Activated naive CD8-positive, alpha-beta T cell treated with anti-CD3 and anti-CD28 coated beads, Interleukin-2, amount 50 U/mL, for 24 hours (primary cell): ENCODE measurements at regions not wholly inside any gene's neighbourhood (a gene's known extent, or its start where the extent isn't known, plus 50 kb on each side); places are given as distances from the start of the nearest gene placed in this dataset.

Source experiments
- ATAC-seq: fragments of 150-1000 bp; cut with Tn5 transposase; one replicate; pipeline ENCODE4 v1.10.0; 2021
- DNase-seq: peaks from one replicate; pipeline ENCODE4 v3.0.0; 2021
- H3K27ac Mint-ChIP-seq: one replicate; pipeline ENCODE4 v1.8.0; 2021; ENCODE audit warnings: mild to moderate bottlenecking, mixed read lengths
- H3K27me3 Mint-ChIP-seq: one replicate; pipeline ENCODE4 v1.8.0; 2021; ENCODE audit warnings: mixed read lengths
- H3K36me3 Mint-ChIP-seq: one replicate; pipeline ENCODE4 v1.8.0; 2021; ENCODE audit warnings: low read depth, mixed read lengths
- H3K4me1 Mint-ChIP-seq: one replicate; pipeline ENCODE4 v1.8.0; 2021; ENCODE audit warnings: mixed read lengths
- H3K4me3 Mint-ChIP-seq: one replicate; pipeline ENCODE4 v1.8.0; 2021; ENCODE audit warnings: mild to moderate bottlenecking, moderate library complexity, mixed read lengths
- H3K9me3 Mint-ChIP-seq: one replicate; pipeline ENCODE4 v1.8.0; 2021; ENCODE audit warnings: mixed read lengths

DNA sequence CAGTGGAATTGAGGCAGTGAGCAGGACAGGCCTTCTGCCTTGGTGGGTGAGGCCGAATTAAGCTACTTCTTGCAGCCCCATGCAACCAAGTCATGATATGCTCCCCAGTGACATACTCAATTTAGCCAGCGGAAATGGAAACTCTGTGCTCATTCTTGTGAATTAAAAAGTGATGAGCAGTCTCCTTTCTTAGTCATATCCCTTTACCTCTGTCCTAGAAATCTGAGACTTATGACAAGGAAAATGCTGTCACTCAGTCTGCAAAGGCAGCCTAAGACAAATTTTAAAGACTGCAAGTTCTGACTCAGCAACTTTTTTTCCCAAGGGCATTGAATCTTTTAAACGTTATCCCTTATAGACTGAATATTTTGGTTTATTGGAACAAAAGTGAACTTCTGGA is 218.2 kb downstream of the SH3BP4 start:
- no peak overlapping the region for H3K4me3 Mint-ChIP-seq
- H3K36me3 Mint-ChIP-seq = no peaks in the 10 kb centered on the region
- H3K27me3 Mint-ChIP-seq = peaks cover 8% of the 10 kb centered on the region
- ATAC-seq (no peak), DNase-seq (no peak)
- H3K4me1 Mint-ChIP-seq = no peaks in the 10 kb centered on the region
- no peak overlapping the region for H3K27ac Mint-ChIP-seq
- H3K9me3 Mint-ChIP-seq = peaks cover 4% of the 10 kb centered on the region

DNA sequence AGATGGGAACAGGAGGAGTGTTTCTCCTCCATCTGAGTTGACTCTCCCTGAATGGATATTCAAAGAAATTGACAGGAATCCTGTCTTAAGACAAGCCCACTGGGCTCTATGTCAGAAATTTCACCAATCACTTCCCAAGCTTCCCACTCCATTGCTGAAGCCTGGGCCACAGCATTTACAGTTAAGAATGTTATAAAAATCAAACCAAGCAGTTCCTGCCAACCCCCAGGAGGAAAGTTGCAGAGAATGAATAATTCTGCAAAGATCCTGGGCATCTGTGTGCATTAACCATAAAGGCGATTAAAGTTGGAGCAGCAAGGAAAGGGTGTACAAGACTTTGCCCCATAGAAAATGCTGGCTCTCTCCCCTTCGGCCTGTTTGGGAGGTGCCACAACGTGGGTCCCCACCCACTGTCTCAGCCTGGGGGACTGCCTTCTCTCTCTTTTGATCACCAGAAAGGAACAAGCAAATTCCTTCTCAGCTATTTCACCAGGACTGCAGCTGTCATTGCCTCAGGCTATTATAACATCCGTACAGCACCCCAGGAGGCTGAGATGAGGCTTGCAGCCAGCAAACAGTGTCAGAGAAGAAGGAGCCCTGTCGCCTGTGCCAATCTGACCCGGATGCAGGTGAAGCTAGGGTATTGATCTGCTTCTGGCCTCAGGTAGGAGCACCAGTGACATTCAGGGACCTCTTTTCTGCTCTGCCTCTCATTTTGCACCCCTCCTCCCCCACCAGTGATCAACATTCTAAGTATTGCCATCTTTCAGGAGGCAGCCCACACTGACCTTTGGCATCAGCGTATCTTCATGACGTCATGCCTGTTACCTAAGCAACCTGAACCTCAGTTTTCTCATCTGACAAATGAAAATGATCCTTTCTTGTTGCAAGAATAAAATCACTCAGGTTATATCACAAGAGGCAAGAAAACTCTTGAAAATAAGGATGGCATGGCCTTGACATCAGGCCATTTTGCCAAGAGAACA is 219.0 kb downstream of the SH3BP4 start:
- no peaks in the 10 kb centered on the region for H3K4me1 Mint-ChIP-seq
- H3K27ac Mint-ChIP-seq = no peak overlapping the region

DNA sequence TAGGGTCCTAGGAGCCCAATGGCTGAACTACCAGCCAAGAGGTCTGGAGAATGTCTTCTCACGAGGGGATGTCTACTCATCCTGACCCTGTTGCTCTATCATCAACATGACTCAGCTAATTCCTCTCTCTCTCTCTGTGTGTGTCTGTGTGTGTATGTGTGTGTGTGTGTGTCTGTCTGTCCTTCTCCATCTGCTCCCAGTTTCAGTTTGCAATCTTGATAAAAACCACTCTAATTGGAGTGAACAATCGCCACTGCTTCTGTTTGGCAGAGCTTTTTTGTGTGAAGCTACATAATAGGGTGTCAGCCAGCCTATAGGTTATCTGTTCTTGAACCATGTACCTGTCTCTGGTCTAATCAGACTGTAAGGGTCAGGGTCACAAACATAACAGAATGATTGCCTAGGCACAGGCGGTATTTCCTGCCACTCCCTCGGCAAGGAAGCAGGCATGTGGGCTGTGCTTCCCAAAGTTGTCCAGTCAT is 219.8 kb downstream of the SH3BP4 start:
- no peak overlapping the region for H3K4me3 Mint-ChIP-seq
- H3K36me3 Mint-ChIP-seq = no peaks in the 10 kb centered on the region
- peaks cover 4% of the 10 kb centered on the region for H3K9me3 Mint-ChIP-seq
- no peaks in the 10 kb centered on the region for H3K4me1 Mint-ChIP-seq
- DNase-seq (no peak), ATAC-seq (no peak)
- no peak overlapping the region for H3K27ac Mint-ChIP-seq
- H3K27me3 Mint-ChIP-seq = peaks cover 10% of the 10 kb centered on the region

More for the DNA sequence above, 219.0 kb downstream of the SH3BP4 start:
- Mint-ChIP-seq H3K27me3 (peaks cover 9% of the 10 kb centered on the region), H3K9me3 (peaks cover 4% of the 10 kb centered on the region), H3K4me3 (no peak overlapping the region), H3K36me3 (no peaks in the 10 kb centered on the region)
- ATAC-seq (no peak), DNase-seq (no peak)

DNA sequence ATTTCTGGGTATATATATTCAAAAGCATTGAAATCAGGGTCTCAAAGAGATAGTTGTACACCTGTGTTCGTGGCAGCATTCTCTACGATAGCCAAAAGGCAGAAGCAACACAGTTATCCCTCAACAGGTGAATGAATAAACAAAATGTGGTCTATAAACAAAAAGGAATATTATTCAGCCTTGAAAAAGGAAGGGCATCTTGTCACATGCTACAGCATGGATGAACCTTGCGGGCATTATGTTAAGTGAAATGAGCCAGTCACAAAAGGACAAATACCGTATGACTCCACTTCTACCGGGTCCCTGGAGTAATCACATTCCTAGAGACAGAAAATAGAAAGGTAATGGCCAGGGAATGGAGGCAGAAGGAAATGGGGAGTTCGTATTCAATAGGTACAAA is 228.8 kb downstream of the SH3BP4 start:
- H3K9me3 Mint-ChIP-seq = peaks cover 5% of the 10 kb centered on the region
- H3K36me3 Mint-ChIP-seq = no peaks in the 10 kb centered on the region
- H3K4me1 Mint-ChIP-seq = no peaks in the 10 kb centered on the region
- no peak overlapping the region for H3K27ac Mint-ChIP-seq
- no peak for DNase-seq
- no peak overlapping the region for H3K4me3 Mint-ChIP-seq
- no peak for ATAC-seq
- peaks cover 15% of the 10 kb centered on the region for H3K27me3 Mint-ChIP-seq

DNA sequence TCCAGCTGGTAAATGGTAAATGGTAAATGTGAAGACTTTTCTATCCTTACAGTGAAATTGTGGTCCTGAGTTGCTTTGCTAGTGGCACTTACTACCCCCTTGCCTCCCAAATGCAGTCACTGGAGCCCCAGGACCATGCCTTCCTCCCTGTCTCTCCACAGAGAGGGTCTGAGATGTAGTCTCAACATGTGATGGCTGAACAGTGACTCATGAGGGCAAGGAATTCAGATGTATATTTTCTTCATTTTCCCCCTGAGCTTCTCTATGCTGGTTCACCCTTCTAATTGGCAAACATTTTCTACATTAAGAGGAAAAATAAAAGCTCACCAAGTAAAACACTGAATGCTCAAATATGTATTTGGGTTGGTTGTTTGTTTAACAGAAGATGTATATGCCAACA is 232.0 kb downstream of the SH3BP4 start:
- no peaks in the 10 kb centered on the region for H3K4me1 Mint-ChIP-seq
- H3K9me3 Mint-ChIP-seq = peaks cover 5% of the 10 kb centered on the region
- H3K36me3 Mint-ChIP-seq = no peaks in the 10 kb centered on the region
- peaks cover 12% of the 10 kb centered on the region for H3K27me3 Mint-ChIP-seq
- no peak overlapping the region for H3K4me3 Mint-ChIP-seq
- ATAC-seq = no peak
- DNase-seq = no peak
- H3K27ac Mint-ChIP-seq = no peak overlapping the region

DNA sequence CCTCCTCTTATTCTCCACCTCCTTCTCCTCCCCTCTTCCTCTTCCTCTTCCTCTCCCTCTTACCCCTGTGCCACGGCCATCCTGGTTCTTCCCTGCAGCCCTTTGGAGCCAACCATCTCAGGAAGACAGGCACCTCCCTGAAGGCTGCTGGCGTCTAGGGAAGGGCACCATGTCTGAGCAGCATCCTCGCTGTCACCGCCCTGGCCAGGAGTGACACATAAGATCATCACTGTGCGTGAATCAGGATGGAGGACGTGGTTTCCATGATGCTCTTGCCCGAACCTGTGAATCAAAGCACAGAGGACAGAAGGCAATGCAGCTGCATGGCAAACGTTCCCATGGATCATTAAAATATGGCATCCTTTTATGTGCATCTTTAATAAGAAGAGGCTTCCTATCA is 236.0 kb downstream of the SH3BP4 start:
- no peak for ATAC-seq
- no peaks in the 10 kb centered on the region for H3K4me1 Mint-ChIP-seq
- no peaks in the 10 kb centered on the region for H3K9me3 Mint-ChIP-seq
- DNase-seq = no peak
- no peaks in the 10 kb centered on the region for H3K36me3 Mint-ChIP-seq
- H3K4me3 Mint-ChIP-seq = no peak overlapping the region
- peaks cover 8% of the 10 kb centered on the region for H3K27me3 Mint-ChIP-seq
- no peak overlapping the region for H3K27ac Mint-ChIP-seq

DNA sequence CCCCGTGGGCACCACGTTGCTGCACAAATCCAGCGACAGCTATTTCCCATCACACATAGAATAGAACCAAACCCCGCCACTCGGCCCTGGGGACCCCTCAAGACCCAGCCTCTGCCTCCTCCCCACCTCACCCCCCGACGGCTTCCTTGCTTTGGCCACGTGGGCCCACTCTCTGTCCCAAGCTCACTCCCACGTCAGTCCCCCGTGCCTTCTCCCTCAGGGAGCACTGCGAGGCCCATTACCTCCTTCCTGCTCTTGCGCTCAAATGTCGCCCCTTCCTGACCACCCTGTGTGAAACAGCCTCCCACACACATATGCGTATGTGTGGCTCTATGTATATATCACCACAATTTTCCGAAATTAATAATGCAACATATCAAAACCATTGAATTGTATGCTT is 239.7 kb downstream of the SH3BP4 start:
- Mint-ChIP-seq H3K4me1 (no peaks in the 10 kb centered on the region), H3K9me3 (no peaks in the 10 kb centered on the region), H3K27ac (no peak overlapping the region), H3K27me3 (peaks cover 8% of the 10 kb centered on the region), H3K36me3 (no peaks in the 10 kb centered on the region), H3K4me3 (no peak overlapping the region)
- DNase-seq (no peak), ATAC-seq (no peak)

DNA sequence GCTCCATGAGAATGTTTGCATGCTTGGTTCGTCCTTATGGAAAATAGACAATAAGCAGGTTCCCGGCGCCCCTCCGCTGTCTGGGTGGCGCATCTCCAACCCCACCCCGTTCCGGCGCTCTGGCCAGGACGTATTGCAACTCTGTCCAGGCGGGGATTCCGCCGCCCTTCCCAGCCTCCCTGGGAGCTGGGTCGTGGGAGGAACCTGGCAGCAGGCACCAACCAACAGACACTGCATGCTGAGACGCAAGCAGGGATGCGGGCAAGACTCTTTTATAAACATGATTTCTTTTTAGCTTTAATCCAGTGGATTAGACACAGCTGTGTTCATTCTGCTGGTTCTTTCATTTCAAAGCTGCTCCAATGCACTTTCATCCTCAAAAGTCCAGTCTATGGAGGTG is 240.2 kb downstream of the SH3BP4 start:
- H3K4me1 Mint-ChIP-seq = no peaks in the 10 kb centered on the region
- DNase-seq (no peak), ATAC-seq (no peak)
- peaks cover 8% of the 10 kb centered on the region for H3K27me3 Mint-ChIP-seq
- no peak overlapping the region for H3K4me3 Mint-ChIP-seq
- no peaks in the 10 kb centered on the region for H3K36me3 Mint-ChIP-seq
- no peaks in the 10 kb centered on the region for H3K9me3 Mint-ChIP-seq
- H3K27ac Mint-ChIP-seq = no peak overlapping the region

DNA sequence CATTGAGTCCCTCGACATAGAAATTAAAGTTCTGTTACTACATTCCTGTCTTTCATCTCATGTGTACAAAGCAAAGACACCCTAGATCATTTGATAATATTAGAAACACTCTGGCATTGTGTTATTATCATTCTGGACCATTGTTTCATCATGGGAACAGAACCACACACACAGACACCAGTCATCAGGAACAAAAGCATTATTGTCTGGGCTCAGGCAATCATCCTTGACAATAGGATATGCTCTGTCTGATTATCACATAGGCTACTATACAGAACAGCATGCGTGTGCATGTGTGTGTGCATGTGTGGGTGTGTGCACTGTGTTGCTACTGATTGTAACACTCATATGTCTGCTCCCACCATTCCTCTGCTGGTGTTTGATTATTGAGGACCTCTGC is 242.5 kb downstream of the SH3BP4 start:
- H3K27me3 Mint-ChIP-seq = peaks cover 11% of the 10 kb centered on the region
- no peaks in the 10 kb centered on the region for H3K9me3 Mint-ChIP-seq
- H3K4me1 Mint-ChIP-seq = no peaks in the 10 kb centered on the region
- DNase-seq (no peak), ATAC-seq (no peak)
- no peak overlapping the region for H3K4me3 Mint-ChIP-seq
- H3K36me3 Mint-ChIP-seq = no peaks in the 10 kb centered on the region
- H3K27ac Mint-ChIP-seq = no peak overlapping the region

DNA sequence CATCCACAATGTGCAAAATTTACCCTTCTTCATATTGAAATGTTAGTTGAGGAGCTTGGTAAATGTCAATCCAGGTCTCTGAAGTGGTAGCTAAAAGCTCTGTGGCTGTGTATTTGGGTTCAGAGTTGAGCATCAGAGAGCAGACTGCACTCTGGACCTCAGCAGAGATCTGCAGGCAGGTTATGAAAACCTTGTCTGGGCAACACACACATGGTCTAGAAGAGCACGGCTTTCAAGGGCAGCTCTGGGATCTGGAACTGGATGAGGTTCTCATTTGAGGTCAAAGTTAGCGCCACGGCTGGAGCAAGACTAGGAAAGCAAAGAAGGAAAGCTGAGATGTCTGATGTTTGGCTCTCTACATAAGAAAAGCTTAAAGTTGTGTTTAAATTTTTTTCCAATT is 243.0 kb downstream of the SH3BP4 start:
- H3K4me1 Mint-ChIP-seq = no peaks in the 10 kb centered on the region
- H3K27ac Mint-ChIP-seq = no peak overlapping the region
- H3K4me3 Mint-ChIP-seq = no peak overlapping the region
- no peak for DNase-seq
- peaks cover 11% of the 10 kb centered on the region for H3K27me3 Mint-ChIP-seq
- H3K36me3 Mint-ChIP-seq = no peaks in the 10 kb centered on the region
- no peaks in the 10 kb centered on the region for H3K9me3 Mint-ChIP-seq
- ATAC-seq = no peak

DNA sequence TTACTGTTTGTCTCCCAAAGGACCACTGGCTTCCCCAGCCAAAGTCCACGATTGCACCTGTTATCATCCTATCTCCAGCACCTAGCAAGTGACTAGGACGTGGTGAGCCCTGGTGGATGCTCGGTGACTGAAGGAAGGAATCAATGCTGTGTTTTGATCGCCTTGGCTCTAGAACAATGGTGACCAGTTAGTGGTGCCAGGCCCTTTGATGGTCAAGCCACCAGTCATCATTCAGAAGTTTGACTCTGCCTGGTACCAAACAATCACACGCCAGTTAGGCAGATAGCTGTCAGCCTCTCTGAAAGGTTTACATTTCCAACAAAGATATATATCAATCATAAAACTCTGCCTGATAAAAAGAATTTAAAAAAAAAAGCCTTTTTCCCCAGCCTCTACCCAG is 244.1 kb downstream of the SH3BP4 start:
- no peak for ATAC-seq
- Mint-ChIP-seq H3K36me3 (no peaks in the 10 kb centered on the region), H3K9me3 (no peaks in the 10 kb centered on the region), H3K4me1 (no peaks in the 10 kb centered on the region), H3K4me3 (no peak overlapping the region), H3K27me3 (peaks cover 11% of the 10 kb centered on the region), H3K27ac (no peak overlapping the region)
- no peak for DNase-seq

DNA sequence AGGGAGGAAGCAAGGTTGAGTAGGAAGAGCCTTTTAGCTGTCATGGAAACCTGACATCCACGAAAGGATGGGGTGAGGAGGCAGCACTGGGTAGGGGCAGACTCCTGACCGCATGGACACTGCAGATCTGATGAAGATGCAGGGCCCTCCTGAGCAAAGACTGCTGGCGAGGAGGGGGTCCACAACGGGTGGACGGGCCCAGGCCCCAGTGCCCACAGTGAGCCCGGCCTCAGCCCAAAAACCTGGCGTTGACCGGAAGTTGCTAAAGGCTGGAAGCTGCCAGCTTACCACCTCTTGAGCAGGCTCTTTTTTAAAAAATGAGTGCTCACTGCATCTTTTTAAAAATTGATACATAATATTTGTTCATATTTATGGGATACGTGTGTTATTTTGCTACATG is 247.3 kb downstream of the SH3BP4 start:
- Mint-ChIP-seq H3K4me1 (no peaks in the 10 kb centered on the region), H3K9me3 (no peaks in the 10 kb centered on the region), H3K27me3 (peaks cover 12% of the 10 kb centered on the region), H3K36me3 (no peaks in the 10 kb centered on the region), H3K27ac (no peak overlapping the region), H3K4me3 (no peak overlapping the region)
- DNase-seq (no peak), ATAC-seq (no peak)

DNA sequence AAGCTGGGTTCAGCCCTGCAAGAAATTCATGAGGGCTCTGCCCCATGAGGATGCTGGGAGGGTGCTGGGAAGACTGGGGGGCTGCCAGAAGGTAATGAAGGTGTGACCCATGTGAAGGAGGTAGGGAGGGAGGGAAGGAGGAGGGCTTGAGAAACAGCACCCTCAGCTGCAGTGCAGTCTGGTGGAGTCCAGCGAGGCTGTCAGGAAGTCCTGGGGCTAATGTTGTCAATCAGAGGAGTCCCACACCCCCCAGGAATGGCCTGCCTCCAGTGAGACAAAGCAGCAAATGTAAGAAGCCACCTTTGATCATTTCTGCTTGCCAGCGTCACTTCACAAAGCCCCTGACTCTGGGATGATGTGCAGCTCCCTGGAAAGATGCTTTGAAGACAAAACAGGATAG is 248.4 kb downstream of the SH3BP4 start:
- H3K27ac Mint-ChIP-seq = no peak overlapping the region
- H3K27me3 Mint-ChIP-seq = peaks cover 12% of the 10 kb centered on the region
- no peak overlapping the region for H3K4me3 Mint-ChIP-seq
- no peak for ATAC-seq
- no peaks in the 10 kb centered on the region for H3K9me3 Mint-ChIP-seq
- H3K36me3 Mint-ChIP-seq = no peaks in the 10 kb centered on the region
- no peaks in the 10 kb centered on the region for H3K4me1 Mint-ChIP-seq
- no peak for DNase-seq

DNA sequence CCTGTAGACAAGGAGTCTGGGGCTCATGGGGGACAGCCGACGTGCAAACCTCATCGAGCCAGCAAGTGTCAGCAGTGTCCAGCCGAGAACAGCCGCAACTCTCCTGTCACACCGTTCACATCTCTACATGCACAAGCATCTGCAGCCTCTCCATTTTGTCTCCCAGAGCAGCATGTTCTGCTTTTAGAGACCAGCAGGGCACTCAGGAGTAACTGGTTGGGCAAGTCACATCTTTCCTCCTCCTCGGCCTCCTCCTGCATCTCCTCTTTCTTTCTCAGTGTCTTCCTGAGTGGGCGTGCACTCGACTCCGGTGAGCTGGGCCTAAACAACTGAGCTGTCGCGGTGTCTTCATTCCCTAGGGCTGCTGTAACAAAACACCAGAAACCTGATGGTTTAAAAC is 249.9 kb downstream of the SH3BP4 start:
- H3K4me3 Mint-ChIP-seq = no peak overlapping the region
- no peaks in the 10 kb centered on the region for H3K9me3 Mint-ChIP-seq
- H3K27me3 Mint-ChIP-seq = peaks cover 9% of the 10 kb centered on the region
- no peaks in the 10 kb centered on the region for H3K4me1 Mint-ChIP-seq
- ATAC-seq = no peak
- H3K27ac Mint-ChIP-seq = no peak overlapping the region
- no peak for DNase-seq
- no peaks in the 10 kb centered on the region for H3K36me3 Mint-ChIP-seq

DNA sequence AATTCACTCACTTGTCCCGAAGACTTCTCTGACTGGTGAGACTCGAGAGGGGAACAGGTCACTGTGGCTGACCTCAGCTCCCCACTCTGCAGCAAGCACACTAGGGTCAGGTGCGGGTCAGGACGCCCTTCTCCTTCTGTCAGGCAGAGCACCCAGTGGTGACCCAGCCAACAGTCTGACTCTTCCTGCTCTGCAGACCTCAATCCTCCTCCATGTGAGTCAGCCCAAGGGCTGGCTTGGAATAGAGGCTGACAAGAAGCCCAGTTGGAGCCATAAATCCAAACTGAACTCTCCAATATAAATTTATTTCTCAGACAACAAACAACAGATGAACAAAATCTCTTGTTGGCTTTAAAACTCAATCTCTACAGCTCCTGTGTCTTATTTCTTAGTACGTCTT is 253.1 kb downstream of the SH3BP4 start:
- no peak overlapping the region for H3K27ac Mint-ChIP-seq
- ATAC-seq (no peak), DNase-seq (no peak)
- H3K36me3 Mint-ChIP-seq = no peaks in the 10 kb centered on the region
- peaks cover 8% of the 10 kb centered on the region for H3K27me3 Mint-ChIP-seq
- H3K4me1 Mint-ChIP-seq = no peaks in the 10 kb centered on the region
- no peak overlapping the region for H3K4me3 Mint-ChIP-seq
- peaks cover 1% of the 10 kb centered on the region for H3K9me3 Mint-ChIP-seq
